ENCODE measurements at regions not wholly inside any gene's neighbourhood (a gene's known extent, or its start where the extent isn't known, plus 50 kb on each side); places are given as distances from the start of the nearest gene placed in this dataset.

DNA sequence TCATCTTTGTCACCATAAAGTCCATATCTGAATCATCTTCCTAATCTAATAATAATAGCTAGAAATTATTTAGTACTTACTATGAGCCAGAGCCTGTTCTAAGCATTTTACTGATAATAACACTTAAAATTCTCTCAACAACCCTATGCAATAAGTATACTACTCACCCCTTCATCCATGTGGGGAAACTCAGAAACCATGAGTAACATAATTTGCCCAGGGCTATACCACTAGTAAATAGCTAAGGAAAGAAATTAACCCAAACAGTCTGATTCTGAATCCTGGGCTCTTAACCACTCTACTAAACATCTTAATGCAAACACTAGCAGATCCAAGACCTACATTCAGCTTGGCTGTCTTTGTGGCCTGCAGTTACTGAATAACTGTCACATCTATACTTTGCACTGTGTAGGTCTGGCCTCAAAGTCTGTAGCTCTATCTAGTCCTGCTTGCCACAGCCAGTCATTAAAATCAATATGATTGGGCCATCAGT lies 394.8 kb upstream of the ESRRG start:
- no peak for DNase-seq (ENCODE audit: low spot score in 2 of 2)
- no peak overlapping the region for H3K4me3 ChIP-seq (ENCODE audit: low read depth, poor library complexity, severe bottlenecking)
- TF ChIP-seq, protein P1, sequence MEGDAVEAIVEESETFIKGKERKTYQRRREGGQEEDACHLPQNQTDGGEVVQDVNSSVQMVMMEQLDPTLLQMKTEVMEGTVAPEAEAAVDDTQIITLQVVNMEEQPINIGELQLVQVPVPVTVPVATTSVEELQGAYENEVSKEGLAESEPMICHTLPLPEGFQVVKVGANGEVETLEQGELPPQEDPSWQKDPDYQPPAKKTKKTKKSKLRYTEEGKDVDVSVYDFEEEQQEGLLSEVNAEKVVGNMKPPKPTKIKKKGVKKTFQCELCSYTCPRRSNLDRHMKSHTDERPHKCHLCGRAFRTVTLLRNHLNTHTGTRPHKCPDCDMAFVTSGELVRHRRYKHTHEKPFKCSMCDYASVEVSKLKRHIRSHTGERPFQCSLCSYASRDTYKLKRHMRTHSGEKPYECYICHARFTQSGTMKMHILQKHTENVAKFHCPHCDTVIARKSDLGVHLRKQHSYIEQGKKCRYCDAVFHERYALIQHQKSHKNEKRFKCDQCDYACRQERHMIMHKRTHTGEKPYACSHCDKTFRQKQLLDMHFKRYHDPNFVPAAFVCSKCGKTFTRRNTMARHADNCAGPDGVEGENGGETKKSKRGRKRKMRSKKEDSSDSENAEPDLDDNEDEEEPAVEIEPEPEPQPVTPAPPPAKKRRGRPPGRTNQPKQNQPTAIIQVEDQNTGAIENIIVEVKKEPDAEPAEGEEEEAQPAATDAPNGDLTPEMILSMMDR (IDR thresholded peaks at IDR 0.05): no peak
- no peak for TF ChIP-seq POLR2A (IDR thresholded peaks at IDR 0.05)
- intact Hi-C loops (cut with DNase I; ENCODE audit: low total_unique reads): no loop called here

DNA sequence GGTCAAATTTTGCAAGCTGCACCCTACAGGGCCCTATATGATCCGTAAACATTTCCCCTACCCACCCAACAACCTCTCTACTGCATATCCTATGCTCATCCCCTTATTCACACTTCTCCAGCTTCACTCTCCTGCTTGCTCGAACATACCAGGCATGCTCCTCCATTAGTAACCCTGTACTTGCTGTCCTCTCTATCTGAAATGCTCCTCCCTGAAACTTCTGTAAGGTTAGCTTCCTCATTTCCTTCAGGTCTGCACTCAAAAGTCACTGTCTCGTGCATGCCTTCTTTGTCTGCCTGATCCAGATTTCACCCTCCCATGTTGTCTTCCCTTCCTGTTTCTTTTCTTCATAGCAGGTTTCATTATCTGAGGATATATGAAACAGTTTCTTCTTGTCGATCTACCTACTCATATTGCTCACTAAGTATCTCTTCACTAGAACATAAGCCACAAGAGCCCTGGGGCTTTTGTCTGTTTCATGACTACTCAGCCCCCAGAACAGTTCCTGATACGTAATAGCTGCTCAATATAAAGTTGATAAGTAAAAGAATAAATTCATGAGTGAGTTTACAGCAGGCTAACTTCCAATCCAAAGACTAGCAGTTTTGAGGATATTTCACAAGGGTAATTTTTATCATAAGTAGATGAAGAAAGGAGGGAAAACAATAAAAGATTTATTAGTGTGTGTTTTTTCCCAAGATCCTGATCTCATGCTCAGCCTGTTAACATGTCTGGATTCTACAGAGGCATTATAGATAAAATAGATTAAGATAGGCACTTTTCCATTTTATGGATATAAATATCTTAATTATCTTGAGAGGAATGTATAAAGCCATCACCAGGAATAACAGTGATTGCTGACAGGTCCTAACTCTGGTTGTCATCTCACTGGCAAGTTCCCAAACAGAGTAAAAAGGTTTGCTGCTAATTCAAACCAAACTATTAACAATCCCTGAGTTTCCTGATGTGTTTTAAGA lies 392.5 kb upstream of the ESRRG start:
- 49 to 50% methylated on average over 5 of the region's 5 CpGs for WGBS, 2 donors
- TF ChIP-seq, protein P1 (IDR thresholded peaks at IDR 0.05): no peak
- no peak for TF ChIP-seq POLR2A (IDR thresholded peaks at IDR 0.05)
- intact Hi-C loops (cut with DNase I; ENCODE audit: low total_unique reads): no loop called here
- DNase-seq (ENCODE audit: low spot score in 2 of 2): no peak
- H3K4me3 ChIP-seq (ENCODE audit: low read depth, poor library complexity, severe bottlenecking): no peak overlapping the region

DNA sequence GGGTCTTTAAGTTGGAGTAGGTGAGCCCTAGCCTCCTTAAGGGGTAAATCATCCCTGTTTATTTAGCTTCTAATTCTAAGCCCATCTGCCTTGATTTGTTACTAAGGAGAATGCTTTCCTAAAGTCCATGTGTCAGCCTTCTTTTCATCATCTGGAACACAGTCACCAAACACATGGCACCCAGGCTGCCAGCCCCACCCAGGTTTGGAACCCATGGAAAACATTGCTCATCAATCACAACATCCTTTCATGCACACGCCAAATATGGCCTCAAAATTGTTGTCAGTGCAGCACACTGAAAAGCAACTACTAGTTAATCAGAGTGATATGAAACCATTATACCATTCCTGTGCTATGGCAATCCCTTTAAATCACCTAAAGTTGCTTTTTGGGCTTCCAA lies 386.7 kb upstream of the ESRRG start:
- intact Hi-C loops (cut with DNase I; ENCODE audit: low total_unique reads): no loop called here
- no peak for DNase-seq (ENCODE audit: low spot score in 2 of 2)
- 18 to 24% methylated on average over 1 of the region's 1 CpG for WGBS, 2 donors

DNA sequence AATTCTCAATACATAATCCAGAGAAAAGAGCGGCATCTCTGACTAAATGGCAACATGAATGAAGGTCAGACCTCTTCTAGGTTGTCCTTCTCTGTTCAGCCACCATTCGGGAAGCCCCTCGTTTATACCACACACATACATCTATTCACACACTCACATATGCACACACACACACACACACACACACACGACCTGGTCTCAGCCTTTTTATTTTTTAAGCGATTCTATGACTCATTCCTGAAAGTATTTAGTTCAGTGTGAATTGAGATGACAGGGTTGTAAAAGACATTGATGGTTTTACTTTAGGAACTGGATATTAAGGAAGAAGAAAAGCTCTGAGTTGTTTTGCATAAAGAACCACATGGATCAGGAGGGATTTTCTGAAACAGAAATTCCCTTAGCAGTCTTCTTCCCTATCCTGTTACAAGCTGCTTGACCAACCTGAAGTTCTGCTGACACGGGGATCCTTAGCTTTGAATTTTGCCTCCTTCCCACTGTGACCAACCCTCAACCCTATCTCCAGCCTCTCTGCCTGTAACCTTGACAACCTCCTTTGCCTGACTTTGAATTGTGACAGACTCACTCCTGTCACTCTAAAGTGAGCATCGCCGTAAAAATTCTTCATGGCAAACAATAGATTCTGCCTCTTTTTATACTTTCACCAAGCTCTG lies 383.1 kb upstream of the ESRRG start:
- 57 to 59% methylated on average over 8 of the region's 8 CpGs for WGBS, 2 donors
- TF ChIP-seq, protein P1 (IDR thresholded peaks at IDR 0.05): no peak
- TF ChIP-seq POLR2A (IDR thresholded peaks at IDR 0.05): no peak
- intact Hi-C loops (cut with DNase I; ENCODE audit: low total_unique reads): no loop called here
- H3K4me3 ChIP-seq (ENCODE audit: low read depth, poor library complexity, severe bottlenecking): no peak overlapping the region
- no peak for DNase-seq (ENCODE audit: low spot score in 2 of 2)

More for the DNA sequence above, 386.7 kb upstream of the ESRRG start:
- H3K4me3 ChIP-seq (ENCODE audit: low read depth, poor library complexity, severe bottlenecking): no peak overlapping the region
- no peak for TF ChIP-seq POLR2A (IDR thresholded peaks at IDR 0.05)
- TF ChIP-seq, protein P1 (IDR thresholded peaks at IDR 0.05): no peak

DNA sequence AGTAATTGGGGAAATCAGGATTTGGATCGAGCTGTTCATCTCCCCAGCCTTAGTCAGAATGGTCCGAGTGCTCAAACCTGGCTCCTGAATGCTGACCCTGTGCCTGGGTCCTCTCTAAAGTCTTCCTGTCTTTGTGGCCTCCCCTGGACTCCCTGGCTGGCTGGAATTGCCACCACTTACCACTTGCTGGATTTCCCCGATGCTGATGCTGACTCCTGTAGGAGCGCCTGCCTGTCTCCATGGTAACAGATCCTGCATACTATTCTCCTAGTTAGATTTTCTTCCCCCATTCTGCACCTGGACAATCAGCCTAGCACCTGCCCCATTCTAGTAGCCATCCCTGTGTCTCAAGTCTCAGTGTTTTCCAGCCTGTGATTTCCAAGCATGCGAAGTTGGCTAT lies 382.2 kb upstream of the ESRRG start:
- DNase-seq (ENCODE audit: low spot score in 2 of 2): no peak
- H3K4me3 ChIP-seq (ENCODE audit: low read depth, poor library complexity, severe bottlenecking): no peak overlapping the region
- intact Hi-C loops (cut with DNase I; ENCODE audit: low total_unique reads): no loop called here
- TF ChIP-seq, protein P1 (IDR thresholded peaks at IDR 0.05): no peak
- TF ChIP-seq POLR2A (IDR thresholded peaks at IDR 0.05): no peak
- WGBS, 2 donors: 82 to 87% methylated on average over 5 of the region's 5 CpGs
